Nephron (organoid): ENCODE measurements at regions not wholly inside any gene's neighbourhood (a gene's known extent, or its start where the extent isn't known, plus 50 kb on each side); places are given as distances from the start of the nearest gene placed in this dataset.

Experiments
- H3K27ac Mint-ChIP-seq, 3 experiments: 2 replicates each; pipeline ENCODE4 v1.8.0; 2020; ENCODE audit warnings: mixed read lengths in 3 of 3, mild to moderate bottlenecking in 2 of 3, moderate library complexity in 1 of 3
- H3K27me3 Mint-ChIP-seq: 2 replicates; pipeline ENCODE4 v1.8.0; 2021; ENCODE audit warnings: low read depth, mild to moderate bottlenecking, moderate library complexity, mixed read lengths
- H3K36me3 Mint-ChIP-seq: 2 replicates; pipeline ENCODE4 v1.8.0; 2020; ENCODE audit warnings: low read depth, mixed read lengths
- H3K4me1 Mint-ChIP-seq: 2 replicates; pipeline ENCODE4 v1.8.0; 2020; ENCODE audit warnings: mixed read lengths
- H3K4me3 Mint-ChIP-seq, 3 experiments: 2 replicates each; pipeline ENCODE4 v1.8.0; 2020; ENCODE audit warnings: mild to moderate bottlenecking in 3 of 3, mixed read lengths in 3 of 3, moderate library complexity in 2 of 3
- H3K9me3 Mint-ChIP-seq: 2 replicates; pipeline ENCODE4 v1.8.0; 2020; ENCODE audit warnings: mixed read lengths
- CTCF ChIP-seq, 3 experiments: fragments of 200-600 bp; sonication (generic); IDR thresholded peaks; one replicate each; pipeline ENCODE4 v1.5.0; 2021; ENCODE audit warnings: antibody characterized with exemption in 3 of 3; ENCODE audit not compliant: unreplicated experiment in 3 of 3

- H3K9me3 Mint-ChIP-seq = no peaks in the 10 kb centered on the region
- peaks cover 18% of the 10 kb centered on the region for H3K4me1 Mint-ChIP-seq
- no peak for TF ChIP-seq CTCF (IDR thresholded peaks at IDR 0.05; ENCODE audit: unreplicated experiment in 3 of 3)
- H3K4me3 Mint-ChIP-seq = no peak overlapping the region
- H3K36me3 Mint-ChIP-seq = no peaks in the 10 kb centered on the region
- H3K27ac Mint-ChIP-seq = no peak overlapping the region
- H3K27me3 Mint-ChIP-seq = peaks cover 4% of the 10 kb centered on the region
Measured at GRCh38 chr13:74322562-74322961, 188.4 kb upstream of the KLF12 start.

- Mint-ChIP-seq H3K4me1 (peaks cover 17% of the 10 kb centered on the region), H3K27me3 (peaks cover 4% of the 10 kb centered on the region), H3K9me3 (no peaks in the 10 kb centered on the region), H3K4me3 (no peak overlapping the region), H3K27ac (no peak overlapping the region), H3K36me3 (no peaks in the 10 kb centered on the region)
- no peak for TF ChIP-seq CTCF (IDR thresholded peaks at IDR 0.05; ENCODE audit: unreplicated experiment in 3 of 3)
Measured at GRCh38 chr13:74320282-74320681, 186.1 kb upstream of the KLF12 start.

GRCh38 chr13:74316547-74316946, 182.3 kb upstream of the KLF12 start:
- Mint-ChIP-seq H3K27me3 (peaks cover under 1% of the 10 kb centered on the region), H3K36me3 (no peaks in the 10 kb centered on the region)

GRCh38 chr13:74306496-74306895, 172.3 kb upstream of the KLF12 start:
- Mint-ChIP-seq H3K27ac (peak overlapping the region in 1 of 3 experiments; percentile 44), H3K36me3 (no peaks in the 10 kb centered on the region), H3K27me3 (peaks cover 5% of the 10 kb centered on the region), H3K9me3 (peaks cover 2% of the 10 kb centered on the region), H3K4me3 (no peak overlapping the region), H3K4me1 (peaks cover 18% of the 10 kb centered on the region)
- TF ChIP-seq CTCF (IDR thresholded peaks at IDR 0.05; ENCODE audit: unreplicated experiment in 3 of 3) = peak in 1 of 3 experiments; percentile 19

More at GRCh38 chr13:74316547-74316946, 182.3 kb upstream of the KLF12 start:
- no peaks in the 10 kb centered on the region for H3K9me3 Mint-ChIP-seq
- H3K27ac Mint-ChIP-seq = peak overlapping the region in 1 of 3 experiments; percentile 30
- no peak for TF ChIP-seq CTCF (IDR thresholded peaks at IDR 0.05; ENCODE audit: unreplicated experiment in 3 of 3)
- peaks cover 5% of the 10 kb centered on the region for H3K4me1 Mint-ChIP-seq
- H3K4me3 Mint-ChIP-seq = no peak overlapping the region

- Mint-ChIP-seq H3K4me3 (no peak overlapping the region), H3K4me1 (peaks cover 24% of the 10 kb centered on the region), H3K36me3 (no peaks in the 10 kb centered on the region), H3K9me3 (peaks cover 2% of the 10 kb centered on the region), H3K27me3 (peaks cover 5% of the 10 kb centered on the region), H3K27ac (peak overlapping the region in 1 of 3 experiments; percentile 30)
- TF ChIP-seq CTCF (IDR thresholded peaks at IDR 0.05; ENCODE audit: unreplicated experiment in 3 of 3) = no peak
Measured at GRCh38 chr13:74305876-74306275, 171.7 kb upstream of the KLF12 start.

GRCh38 chr13:74301258-74301935, 167.2 kb upstream of the KLF12 start:
- H3K27me3 Mint-ChIP-seq = no peaks in the 10 kb centered on the region
- H3K27ac Mint-ChIP-seq = peak overlapping the region; percentile 57 to 68 (median 63)
- no peaks in the 10 kb centered on the region for H3K9me3 Mint-ChIP-seq
- H3K36me3 Mint-ChIP-seq = no peaks in the 10 kb centered on the region
- no peak overlapping the region for H3K4me3 Mint-ChIP-seq
- no peak for TF ChIP-seq CTCF (IDR thresholded peaks at IDR 0.05; ENCODE audit: unreplicated experiment in 3 of 3)
- H3K4me1 Mint-ChIP-seq = peaks cover 18% of the 10 kb centered on the region
